Natural killer cell (primary cell): ENCODE measurements at regions not wholly inside any gene's neighbourhood (a gene's known extent, or its start where the extent isn't known, plus 50 kb on each side); places are given as distances from the start of the nearest gene placed in this dataset.

ENCODE experiments used
- ATAC-seq, 3 donors: fragments of 150-1000 bp in 2 of 3; fragments of 200-7000 bp in 1 of 3; cut with Tn5 transposase; 1 replicate in 1 of 3; 2 replicates in 2 of 3; pipeline ENCODE4 v1.10.0; 2021; ENCODE audit warnings: mild to moderate bottlenecking in 2 of 3, moderate library complexity in 2 of 3
- DNase-seq, 2 donors: peaks; one replicate each; pipeline versions ENCODE4 v3.0.0 to v3.0.0-alpha.2; 2013 to 2021; ENCODE audit warnings: mixed read lengths in 1 of 2
- H3K27ac ChIP-seq: one replicate; pipeline ENCODE4 v1.5.1; 2013; ENCODE audit warnings: mild to moderate bottlenecking, low read length
- H3K27me3 ChIP-seq: one replicate; pipeline ENCODE4 v1.6.1; 2013; ENCODE audit warnings: low read length; ENCODE audit not compliant: control insufficient read depth, insufficient read depth
- H3K36me3 ChIP-seq: one replicate; pipeline ENCODE4 v1.6.1; 2013; ENCODE audit warnings: low read length; ENCODE audit not compliant: control insufficient read depth, insufficient read depth
- H3K4me1 ChIP-seq: one replicate; pipeline ENCODE4 v1.6.1; 2013; ENCODE audit warnings: low read length; ENCODE audit not compliant: control insufficient read depth, insufficient read depth
- H3K4me3 ChIP-seq: one replicate; pipeline ENCODE4 v1.5.1; 2013; ENCODE audit warnings: low read length
- H3K9me3 ChIP-seq: one replicate; pipeline ENCODE4 v1.6.1; 2013; ENCODE audit warnings: low read length; ENCODE audit not compliant: control insufficient read depth, insufficient read depth
- H3K27ac Mint-ChIP-seq, 2 donors: one replicate each; pipeline ENCODE4 v1.8.0; 2022; ENCODE audit warnings: mild to moderate bottlenecking in 2 of 2, mixed read lengths in 2 of 2, moderate library complexity in 1 of 2
- H3K27me3 Mint-ChIP-seq, 2 donors: one replicate each; pipeline ENCODE4 v1.8.0; 2022; ENCODE audit warnings: low read depth in 2 of 2, mixed read lengths in 2 of 2
- H3K36me3 Mint-ChIP-seq: one replicate; pipeline ENCODE4 v1.8.0; 2022; ENCODE audit warnings: mixed read lengths
- H3K4me1 Mint-ChIP-seq, 2 donors: one replicate each; pipeline ENCODE4 v1.8.0; 2022; ENCODE audit warnings: mixed read lengths in 2 of 2
- H3K4me3 Mint-ChIP-seq: one replicate; pipeline ENCODE4 v1.8.0; 2022; ENCODE audit warnings: mild to moderate bottlenecking, moderate library complexity, mixed read lengths
- H3K9me3 Mint-ChIP-seq, 2 donors: one replicate each; pipeline ENCODE4 v1.8.0; 2022; ENCODE audit warnings: mixed read lengths in 2 of 2
- CTCF ChIP-seq: fragments of 200-600 bp; IDR thresholded peaks from one replicate; pipeline ENCODE4 v1.8.0; 2022; ENCODE audit warnings: antibody characterized with exemption
- WGBS: methylation state at CpG from one replicate; pipeline ENCODE4 v1.1.7; 2013; ENCODE audit warnings: missing lambda C conversion rate; ENCODE audit not compliant: insufficient coverage; 5-methylcytosine and 5-hydroxymethylcytosine counted together
- intact Hi-C: fragments of 100-400 bp; cut with micrococcal nuclease; formaldehyde crosslinking; loops from one replicate; pipeline ENCODE4 v1.14.2; 2022

- DNase-seq (no peak), ATAC-seq (no peak)
- no peaks in the 10 kb centered on the region for H3K36me3 ChIP-seq
- H3K4me3 Mint-ChIP-seq: no peak overlapping the region
- intact Hi-C loops: no loop called here
- peaks cover 7% of the 10 kb centered on the region for H3K27me3 ChIP-seq
- peaks cover 13% of the 10 kb centered on the region for H3K36me3 Mint-ChIP-seq
- no peak overlapping the region for H3K27ac Mint-ChIP-seq
- no peaks in the 10 kb centered on the region for H3K4me1 Mint-ChIP-seq
- H3K9me3 ChIP-seq: no peaks in the 10 kb centered on the region
- no peaks in the 10 kb centered on the region for H3K9me3 Mint-ChIP-seq
- peaks cover 20 to 77% of the 10 kb centered on the region in 2 donors for H3K27me3 Mint-ChIP-seq
- no peak overlapping the region for H3K4me3 ChIP-seq
- H3K27ac ChIP-seq: no peak overlapping the region
- WGBS: 100% methylated on average over 1 of the region's 1 CpG
- H3K4me1 ChIP-seq: no peaks in the 10 kb centered on the region
- no peak for TF ChIP-seq CTCF
These were observed 64.8 kb upstream of the IFNE start for GRCh38 chr9:21546949-21547348.

- Histone ChIP-seq H3K27me3 (peaks cover 15% of the 10 kb centered on the region), H3K9me3 (no peaks in the 10 kb centered on the region), H3K4me3 (no peak overlapping the region), H3K27ac (no peak overlapping the region), H3K4me1 (no peaks in the 10 kb centered on the region), H3K36me3 (no peaks in the 10 kb centered on the region)
- intact Hi-C loops: no loop called here
- H3K27me3 Mint-ChIP-seq: peaks cover 22 to 65% of the 10 kb centered on the region in 2 donors
- H3K27ac Mint-ChIP-seq: no peak overlapping the region
- H3K36me3 Mint-ChIP-seq: peaks cover 6% of the 10 kb centered on the region
- no peak overlapping the region for H3K4me3 Mint-ChIP-seq
- WGBS: 89% methylated on average over 9 of the region's 9 CpGs
- no peak for ATAC-seq
- no peaks in the 10 kb centered on the region for H3K9me3 Mint-ChIP-seq
- TF ChIP-seq CTCF: no peak
- DNase-seq: no peak
- no peaks in the 10 kb centered on the region for H3K4me1 Mint-ChIP-seq
These were observed 67.2 kb upstream of the IFNE start for GRCh38 chr9:21549251-21549765.

GRCh38 chr9:21549890-21550289, 67.8 kb upstream of the IFNE start:
- no peak overlapping the region for H3K4me3 Mint-ChIP-seq
- Histone ChIP-seq H3K4me3 (no peak overlapping the region), H3K4me1 (no peaks in the 10 kb centered on the region), H3K36me3 (no peaks in the 10 kb centered on the region), H3K27me3 (peaks cover 19% of the 10 kb centered on the region), H3K27ac (no peak overlapping the region), H3K9me3 (no peaks in the 10 kb centered on the region)
- peaks cover 25 to 65% of the 10 kb centered on the region in 2 donors for H3K27me3 Mint-ChIP-seq
- no peaks in the 10 kb centered on the region for H3K4me1 Mint-ChIP-seq
- H3K27ac Mint-ChIP-seq: no peak overlapping the region
- TF ChIP-seq CTCF: no peak
- ATAC-seq (no peak), DNase-seq (no peak)
- WGBS: 94% methylated on average over 2 of the region's 4 CpGs
- no peaks in the 10 kb centered on the region for H3K9me3 Mint-ChIP-seq
- peaks cover under 1% of the 10 kb centered on the region for H3K36me3 Mint-ChIP-seq
- intact Hi-C loops: no loop called here

GRCh38 chr9:21550392-21550791, 68.3 kb upstream of the IFNE start:
- 100% methylated on average over 2 of the region's 2 CpGs for WGBS
- no peak overlapping the region for H3K4me3 Mint-ChIP-seq
- DNase-seq: no peak
- Histone ChIP-seq H3K4me1 (no peaks in the 10 kb centered on the region), H3K4me3 (no peak overlapping the region), H3K27me3 (peaks cover 24% of the 10 kb centered on the region), H3K36me3 (no peaks in the 10 kb centered on the region), H3K27ac (no peak overlapping the region), H3K9me3 (no peaks in the 10 kb centered on the region)
- no peaks in the 10 kb centered on the region for H3K36me3 Mint-ChIP-seq
- H3K27me3 Mint-ChIP-seq: peaks cover 30 to 65% of the 10 kb centered on the region in 2 donors
- no peak for TF ChIP-seq CTCF
- H3K27ac Mint-ChIP-seq: no peak overlapping the region
- no peaks in the 10 kb centered on the region for H3K4me1 Mint-ChIP-seq
- no peaks in the 10 kb centered on the region for H3K9me3 Mint-ChIP-seq
- intact Hi-C loops: no loop called here
- ATAC-seq: no peak
